Thyroid gland (tissue), 4 donors: ENCODE measurements at regions not wholly inside any gene's neighbourhood (a gene's known extent, or its start where the extent isn't known, plus 50 kb on each side); places are given as distances from the start of the nearest gene placed in this dataset.

Experiments used
- DNase-seq, 2 donors: peaks; one replicate each; pipeline ENCODE4 v3.0.0-alpha.2; 2019
- H3K27ac ChIP-seq, 3 donors: fragments of 200-600 bp; sonication (generic); 1 replicate in 2 of 3; 2 replicates in 1 of 3; pipeline ENCODE4 v1.5.1; 2016 to 2019; ENCODE audit warnings: mild to moderate bottlenecking in 1 of 3, moderate library complexity in 1 of 3
- H3K27me3 ChIP-seq: fragments of 200-600 bp; sonication (generic); one replicate; pipeline ENCODE4 v1.5.1; 2019
- H3K36me3 ChIP-seq, 2 donors: fragments of 200-600 bp; sonication (generic); one replicate each; pipeline ENCODE4 v1.5.1; 2016 to 2019
- H3K4me1 ChIP-seq, 2 donors: fragments of 200-600 bp; sonication (generic); one replicate each; pipeline ENCODE4 v1.5.1; 2017 to 2019
- H3K4me3 ChIP-seq, 3 donors: fragments of 200-600 bp; sonication (generic); replicated peaks in 1 of 3; 1 replicate in 2 of 3; 2 replicates in 1 of 3; pipeline ENCODE4 v1.5.1; 2016; ENCODE audit warnings: mild to moderate bottlenecking in 1 of 3
- H3K9me3 ChIP-seq: fragments of 200-600 bp; sonication (generic); one replicate; pipeline ENCODE4 v1.5.1; 2017
- POLR2A ChIP-seq, 2 donors: fragments of 450-650 bp; IDR thresholded peaks; one replicate each; pipeline ENCODE4 v1.6.1; 2017; ENCODE audit warnings: antibody characterized with exemption in 2 of 2, mild to moderate bottlenecking in 2 of 2, moderate library complexity in 1 of 2
- WGBS, 2 donors: methylation state at CpG; one replicate each; pipeline ENCODE4 v1.1.5; 2017; 5-methylcytosine and 5-hydroxymethylcytosine counted together
- intact Hi-C: fragments of 100-400 bp; cut with DNase I; formaldehyde crosslinking; loops from one replicate; pipeline ENCODE4 v1.15.1; 2023
- TF ChIP-seq, protein P1 (sequence below), 6 experiments: fragments of 200-600 bp in 3 of 6; fragments of 450-650 bp in 3 of 6; sonication (generic) in 3 of 6; IDR thresholded peaks; one replicate each; pipeline ENCODE4 v1.5.1; 2016 to 2019; ENCODE audit warnings: antibody characterized with exemption in 6 of 6, mild to moderate bottlenecking in 2 of 6, inconsistent platforms in 1 of 6, moderate library complexity in 1 of 6

DNA sequence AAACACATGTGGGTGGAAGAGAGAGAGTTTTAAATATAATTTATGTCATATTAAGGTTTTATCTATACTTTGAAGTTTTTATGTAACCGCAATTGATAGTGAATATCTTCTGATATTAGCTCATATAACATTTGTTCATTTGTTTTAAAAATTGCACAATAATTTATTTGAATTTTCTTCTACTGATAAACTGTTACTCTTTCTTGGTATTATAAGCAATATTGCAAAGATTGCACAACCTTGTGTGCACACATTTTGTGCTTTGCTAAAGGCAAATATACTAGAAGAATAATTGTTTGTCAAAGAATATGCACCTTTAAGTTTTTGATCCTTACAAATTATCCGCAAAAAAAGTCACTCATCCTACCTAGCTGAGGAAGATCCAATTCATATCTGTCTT lies 275.7 kb downstream of the TLR4 start:
- Histone ChIP-seq H3K27me3 (no peaks in the 10 kb centered on the region), H3K4me1 (no peaks in the 10 kb centered on the region), H3K4me3 (no peak overlapping the region), H3K36me3 (no peaks in the 10 kb centered on the region), H3K9me3 (no peaks in the 10 kb centered on the region), H3K27ac (no peak overlapping the region)
- TF ChIP-seq, protein P1, sequence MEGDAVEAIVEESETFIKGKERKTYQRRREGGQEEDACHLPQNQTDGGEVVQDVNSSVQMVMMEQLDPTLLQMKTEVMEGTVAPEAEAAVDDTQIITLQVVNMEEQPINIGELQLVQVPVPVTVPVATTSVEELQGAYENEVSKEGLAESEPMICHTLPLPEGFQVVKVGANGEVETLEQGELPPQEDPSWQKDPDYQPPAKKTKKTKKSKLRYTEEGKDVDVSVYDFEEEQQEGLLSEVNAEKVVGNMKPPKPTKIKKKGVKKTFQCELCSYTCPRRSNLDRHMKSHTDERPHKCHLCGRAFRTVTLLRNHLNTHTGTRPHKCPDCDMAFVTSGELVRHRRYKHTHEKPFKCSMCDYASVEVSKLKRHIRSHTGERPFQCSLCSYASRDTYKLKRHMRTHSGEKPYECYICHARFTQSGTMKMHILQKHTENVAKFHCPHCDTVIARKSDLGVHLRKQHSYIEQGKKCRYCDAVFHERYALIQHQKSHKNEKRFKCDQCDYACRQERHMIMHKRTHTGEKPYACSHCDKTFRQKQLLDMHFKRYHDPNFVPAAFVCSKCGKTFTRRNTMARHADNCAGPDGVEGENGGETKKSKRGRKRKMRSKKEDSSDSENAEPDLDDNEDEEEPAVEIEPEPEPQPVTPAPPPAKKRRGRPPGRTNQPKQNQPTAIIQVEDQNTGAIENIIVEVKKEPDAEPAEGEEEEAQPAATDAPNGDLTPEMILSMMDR (IDR thresholded peaks at IDR 0.05): no peak
- intact Hi-C loops: no loop called here
- 94 to 97% methylated on average over 2 of the region's 2 CpGs for WGBS, 2 donors
- DNase-seq: no peak

DNA sequence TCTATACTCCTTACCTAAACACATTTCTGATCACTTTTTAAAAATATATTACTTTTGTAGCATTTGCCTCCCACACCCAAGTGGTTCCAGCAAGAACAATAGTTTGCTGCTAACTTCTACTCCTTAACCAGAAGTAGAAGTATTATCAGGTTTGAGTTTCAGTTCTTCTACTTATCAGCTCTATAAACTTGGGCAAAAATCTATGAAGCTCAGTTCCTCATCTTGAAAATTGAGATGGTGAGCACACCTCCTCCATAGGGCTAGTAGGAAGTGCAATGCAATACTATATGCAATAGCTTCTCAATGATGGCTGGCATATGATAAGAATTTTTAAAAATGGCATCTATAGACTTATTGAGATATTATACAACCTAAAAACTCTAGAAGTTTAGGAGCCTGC lies 283.7 kb downstream of the TLR4 start:
- Histone ChIP-seq H3K27me3 (no peaks in the 10 kb centered on the region), H3K36me3 (no peaks in the 10 kb centered on the region), H3K27ac (no peak overlapping the region), H3K4me1 (no peaks in the 10 kb centered on the region), H3K9me3 (no peaks in the 10 kb centered on the region), H3K4me3 (no peak overlapping the region)
- no peak for DNase-seq
- intact Hi-C loops: no loop called here
- TF ChIP-seq, protein P1 (IDR thresholded peaks at IDR 0.05): no peak
- TF ChIP-seq POLR2A (IDR thresholded peaks at IDR 0.05): no peak

DNA sequence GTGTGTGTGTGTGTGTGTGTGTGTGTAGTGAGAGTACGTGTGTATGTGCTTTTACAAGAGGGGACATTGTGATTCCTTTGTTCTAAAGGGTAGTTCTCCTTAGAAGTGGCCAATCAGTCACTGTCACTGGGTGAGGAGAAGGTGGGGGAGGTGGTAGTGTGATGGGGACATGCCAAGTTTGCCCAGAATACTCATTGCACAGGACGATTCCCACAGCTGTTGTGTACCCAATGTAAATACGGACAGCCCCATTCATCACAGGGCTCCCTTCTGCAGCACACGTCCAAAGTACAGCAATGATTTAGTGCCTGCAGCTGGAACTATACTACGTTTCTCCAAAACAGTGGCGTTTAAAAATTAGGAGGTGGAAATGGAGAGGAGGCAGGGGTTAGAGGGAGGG lies 287.8 kb downstream of the TLR4 start:
- H3K27me3 ChIP-seq: no peaks in the 10 kb centered on the region
- no peaks in the 10 kb centered on the region for H3K36me3 ChIP-seq
- H3K4me3 ChIP-seq: no peak overlapping the region
- 35 to 37% methylated on average over 6 of the region's 6 CpGs for WGBS, 2 donors
- no peaks in the 10 kb centered on the region for H3K9me3 ChIP-seq
- H3K4me1 ChIP-seq: no peaks in the 10 kb centered on the region
- intact Hi-C loops: no loop called here
- no peak for DNase-seq
- TF ChIP-seq POLR2A (IDR thresholded peaks at IDR 0.05): no peak
- TF ChIP-seq, protein P1 (IDR thresholded peaks at IDR 0.05): no peak
- H3K27ac ChIP-seq: no peak overlapping the region

DNA sequence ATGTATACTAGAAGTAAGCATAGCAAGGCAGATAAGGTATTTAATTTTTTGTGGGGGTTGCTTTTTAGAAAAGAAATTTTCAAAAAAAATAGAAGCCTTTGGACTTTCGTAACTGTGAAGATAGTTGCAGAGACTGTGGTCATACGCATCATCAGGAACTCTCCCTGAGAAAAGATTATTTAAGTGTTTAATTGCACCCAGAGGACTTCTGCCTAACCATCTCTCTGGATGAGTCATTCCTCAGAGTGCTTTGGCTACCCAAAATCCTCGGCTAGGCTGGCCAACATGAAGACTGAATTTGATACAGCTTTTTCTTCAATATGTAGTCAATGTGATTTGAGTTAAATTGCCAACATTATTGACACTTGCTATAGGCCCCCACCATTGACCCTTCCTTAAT lies 296.4 kb downstream of the TLR4 start:
- TF ChIP-seq POLR2A (IDR thresholded peaks at IDR 0.05): no peak
- TF ChIP-seq, protein P1 (IDR thresholded peaks at IDR 0.05): no peak
- H3K27me3 ChIP-seq: no peaks in the 10 kb centered on the region
- no peak overlapping the region for H3K4me3 ChIP-seq
- intact Hi-C loops: no loop called here
- 70 to 87% methylated on average over 3 of the region's 3 CpGs for WGBS, 2 donors
- no peaks in the 10 kb centered on the region for H3K4me1 ChIP-seq
- no peak for DNase-seq
- no peaks in the 10 kb centered on the region for H3K36me3 ChIP-seq
- no peak overlapping the region for H3K27ac ChIP-seq
- no peaks in the 10 kb centered on the region for H3K9me3 ChIP-seq

DNA sequence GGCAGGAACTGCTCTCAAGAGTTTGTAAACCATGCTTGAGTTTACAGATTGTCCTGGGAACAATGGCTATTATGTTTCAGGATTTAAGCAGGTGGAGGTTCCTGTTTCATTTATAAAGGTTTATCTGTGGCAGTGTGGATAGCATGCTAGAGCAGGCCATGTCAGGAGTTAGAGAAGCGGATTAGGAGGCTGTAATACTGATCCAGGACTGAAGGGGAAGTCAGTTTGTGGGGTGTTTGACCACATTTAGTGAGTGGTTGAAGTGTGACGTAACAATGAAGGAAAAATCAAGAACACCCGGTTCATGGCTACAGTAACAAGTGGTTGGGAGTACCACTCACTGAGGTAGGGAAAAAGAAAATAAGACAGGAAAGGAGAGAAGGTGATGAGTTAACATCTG lies 299.0 kb downstream of the TLR4 start:
- WGBS, 2 donors: 39 to 41% methylated on average over 3 of the region's 3 CpGs
- H3K27ac ChIP-seq: no peak overlapping the region
- DNase-seq: no peak
- intact Hi-C loops: no loop called here
- H3K4me3 ChIP-seq: no peak overlapping the region
- no peaks in the 10 kb centered on the region for H3K36me3 ChIP-seq
- H3K9me3 ChIP-seq: no peaks in the 10 kb centered on the region
- H3K4me1 ChIP-seq: no peaks in the 10 kb centered on the region
- no peak for TF ChIP-seq POLR2A (IDR thresholded peaks at IDR 0.05)
- TF ChIP-seq, protein P1 (IDR thresholded peaks at IDR 0.05): no peak
- no peaks in the 10 kb centered on the region for H3K27me3 ChIP-seq
